Cardiac muscle cell (in vitro differentiated cells and primary cell): ENCODE measurements at regions not wholly inside any gene's neighbourhood (a gene's known extent, or its start where the extent isn't known, plus 50 kb on each side); places are given as distances from the start of the nearest gene placed in this dataset.

ENCODE experiments used
- DNase-seq, 2 donors: peaks; one replicate each; pipeline versions ENCODE4 v3.0.0 to v3.0.0-alpha.2; 2010 to 2017; ENCODE audit warnings: low read depth in 1 of 2, low spot score in 1 of 2
- H3K27ac ChIP-seq: fragments of 200-600 bp; sonication (generic); 2 replicates; pipeline ENCODE4 v1.5.1; 2016
- H3K27me3 ChIP-seq: fragments of 200-600 bp; sonication (generic); 2 replicates; pipeline ENCODE4 v1.6.0; 2016; ENCODE audit warnings: control low read depth
- H3K36me3 ChIP-seq: fragments of 200-600 bp; sonication (generic); 2 replicates; pipeline ENCODE4 v1.5.1; 2016; ENCODE audit warnings: control low read depth
- H3K4me1 ChIP-seq: fragments of 200-600 bp; sonication (generic); 2 replicates; pipeline ENCODE4 v1.8.1; 2017; ENCODE audit warnings: low read depth, mild to moderate bottlenecking, mixed run types
- H3K4me3 ChIP-seq: fragments of 200-600 bp; sonication (generic); 2 replicates; pipeline ENCODE4 v1.5.1; 2016; ENCODE audit warnings: mild to moderate bottlenecking
- H3K9me3 ChIP-seq: fragments of 200-600 bp; sonication (generic); 2 replicates; pipeline ENCODE4 v1.5.1; 2017; ENCODE audit warnings: low read depth, mild to moderate bottlenecking, control low read depth
- CTCF ChIP-seq: IDR thresholded peaks from 2 replicates; pipeline ENCODE4 v1.5.1; 2012; ENCODE audit warnings: low read depth, mild to moderate bottlenecking, low read length

GRCh38 chr13:80284290-80284689, 56.6 kb downstream of the SPRY2 start:
- no peak for DNase-seq
- no peaks in the 10 kb centered on the region for H3K36me3 ChIP-seq
- no peaks in the 10 kb centered on the region for H3K27me3 ChIP-seq
- no peak overlapping the region for H3K4me3 ChIP-seq
- no peaks in the 10 kb centered on the region for H3K4me1 ChIP-seq
- H3K9me3 ChIP-seq, result no peaks in the 10 kb centered on the region
- TF ChIP-seq CTCF, result no peak
- H3K27ac ChIP-seq, result no peak overlapping the region

- Histone ChIP-seq H3K4me1 (no peaks in the 10 kb centered on the region), H3K4me3 (no peak overlapping the region), H3K9me3 (no peaks in the 10 kb centered on the region), H3K27ac (no peak overlapping the region), H3K27me3 (no peaks in the 10 kb centered on the region), H3K36me3 (no peaks in the 10 kb centered on the region)
- TF ChIP-seq CTCF, result no peak
- DNase-seq, result no peak
These were observed 62.2 kb downstream of the SPRY2 start for GRCh38 chr13:80278706-80279105.

- no peak for TF ChIP-seq CTCF
- DNase-seq, result peak in 1 of 2 donors; percentile 33
- H3K4me3 ChIP-seq, result no peak overlapping the region
- no peaks in the 10 kb centered on the region for H3K4me1 ChIP-seq
- H3K27ac ChIP-seq, result no peak overlapping the region
- H3K9me3 ChIP-seq, result no peaks in the 10 kb centered on the region
- H3K36me3 ChIP-seq, result no peaks in the 10 kb centered on the region
- H3K27me3 ChIP-seq, result no peaks in the 10 kb centered on the region
These were observed 64.3 kb downstream of the SPRY2 start for GRCh38 chr13:80276371-80277289.

GRCh38 chr13:80274643-80275042, 66.3 kb downstream of the SPRY2 start:
- no peaks in the 10 kb centered on the region for H3K4me1 ChIP-seq
- H3K4me3 ChIP-seq, result no peak overlapping the region
- DNase-seq, result no peak
- no peaks in the 10 kb centered on the region for H3K9me3 ChIP-seq
- H3K27me3 ChIP-seq, result no peaks in the 10 kb centered on the region
- no peak overlapping the region for H3K27ac ChIP-seq
- no peaks in the 10 kb centered on the region for H3K36me3 ChIP-seq
- no peak for TF ChIP-seq CTCF

- Histone ChIP-seq H3K4me1 (no peaks in the 10 kb centered on the region), H3K9me3 (no peaks in the 10 kb centered on the region), H3K4me3 (no peak overlapping the region), H3K36me3 (no peaks in the 10 kb centered on the region), H3K27me3 (no peaks in the 10 kb centered on the region), H3K27ac (no peak overlapping the region)
- no peak for DNase-seq
- TF ChIP-seq CTCF, result no peak
These were observed 67.2 kb downstream of the SPRY2 start for GRCh38 chr13:80273718-80274117.
